ENCODE measurements at regions not wholly inside any gene's neighbourhood (a gene's known extent, or its start where the extent isn't known, plus 50 kb on each side); places are given as distances from the start of the nearest gene placed in this dataset.

DNA sequence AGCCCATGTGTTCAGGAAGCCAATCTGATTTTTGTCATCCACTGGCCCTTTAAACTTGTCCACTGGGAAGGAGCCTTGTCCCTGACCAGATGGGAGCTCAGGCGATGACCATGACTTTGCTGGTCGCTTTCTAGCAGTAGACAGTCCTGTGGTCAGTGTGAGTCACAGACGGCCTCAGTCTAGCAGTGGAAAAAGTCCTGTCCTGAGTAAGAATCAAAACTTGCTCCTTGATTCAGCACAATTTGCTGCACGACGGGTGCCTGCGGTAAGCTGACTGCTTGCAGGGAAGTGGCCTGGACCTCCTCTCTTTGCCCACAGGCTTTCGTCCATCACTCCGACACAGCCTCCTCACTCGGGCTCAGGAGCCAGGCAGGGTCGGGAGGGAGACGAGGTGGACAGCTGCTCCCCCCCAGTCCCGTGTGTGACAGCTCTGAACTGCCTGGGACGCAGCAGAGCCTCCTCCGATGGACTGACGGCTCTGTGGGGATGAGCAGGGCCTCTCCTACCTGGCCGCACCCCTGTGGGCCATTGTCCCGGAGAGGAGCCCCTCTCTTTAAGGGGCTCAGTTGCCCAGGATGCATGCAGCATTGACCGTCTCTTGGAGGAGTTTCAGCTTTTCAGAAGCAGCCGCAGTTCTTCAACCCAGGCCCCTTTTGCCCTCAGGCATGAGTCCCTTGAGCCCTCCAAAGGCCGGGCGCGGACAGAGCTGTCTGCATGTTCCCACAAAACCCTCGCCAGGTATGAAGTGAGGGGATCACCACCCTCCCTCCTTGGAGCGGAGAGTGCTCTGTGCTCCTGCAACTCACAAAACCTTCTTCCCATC is 209.2 kb downstream of the ANKRD60 start:
- DNase-seq (ENCODE audit: low read depth in 3 of 3): no peak

DNA sequence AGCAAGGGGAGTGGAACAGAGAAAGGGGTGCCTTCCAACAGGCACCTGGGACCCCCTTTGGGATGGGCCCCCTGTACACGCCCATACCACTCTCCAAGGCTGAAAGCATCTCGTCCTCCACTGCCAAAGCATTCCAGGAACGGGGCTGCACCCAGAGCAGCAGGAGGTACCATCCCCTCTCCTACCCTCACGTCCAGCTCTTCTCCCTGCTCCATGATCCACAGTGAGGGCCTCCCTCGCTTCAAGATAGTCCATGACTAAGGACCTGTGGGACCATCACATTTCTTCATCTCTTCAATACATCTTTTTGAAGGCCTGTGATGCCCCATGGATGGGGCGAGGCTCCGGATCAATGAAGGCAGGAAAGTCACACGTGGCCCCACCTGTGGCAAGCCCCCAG is 209.9 kb downstream of the ANKRD60 start:
- DNase-seq (ENCODE audit: low read depth in 3 of 3): no peak

DNA sequence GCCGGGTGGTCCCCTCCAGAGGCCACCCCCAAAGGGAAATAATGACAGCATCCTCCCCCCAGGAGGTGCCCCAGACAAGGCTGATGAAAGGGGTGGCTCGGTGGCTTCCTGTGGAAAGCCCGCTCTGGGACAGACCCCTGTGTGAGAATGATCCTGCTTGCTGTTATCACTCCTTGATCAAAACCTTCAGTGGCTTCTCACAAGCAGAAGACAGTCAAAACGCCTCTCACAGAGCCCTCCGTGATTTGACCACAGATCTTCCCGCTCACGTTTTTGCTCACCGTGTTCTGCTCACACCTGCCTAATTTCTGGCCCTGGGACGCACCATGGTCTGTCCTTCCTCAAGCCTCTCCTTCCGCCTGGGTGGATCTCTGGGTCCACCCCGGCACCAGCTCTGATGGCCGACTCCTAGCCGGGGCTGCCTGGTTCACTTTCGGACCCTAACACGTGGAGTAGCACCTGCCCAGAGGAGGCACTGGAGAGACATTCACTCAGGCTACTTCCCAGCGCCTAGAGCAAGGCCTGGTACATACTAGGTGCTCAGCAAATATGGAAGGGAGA is 210.4 kb downstream of the ANKRD60 start:
- peak in 1 of 3 experiments; percentile 12 for DNase-seq (ENCODE audit: low read depth in 3 of 3)

DNA sequence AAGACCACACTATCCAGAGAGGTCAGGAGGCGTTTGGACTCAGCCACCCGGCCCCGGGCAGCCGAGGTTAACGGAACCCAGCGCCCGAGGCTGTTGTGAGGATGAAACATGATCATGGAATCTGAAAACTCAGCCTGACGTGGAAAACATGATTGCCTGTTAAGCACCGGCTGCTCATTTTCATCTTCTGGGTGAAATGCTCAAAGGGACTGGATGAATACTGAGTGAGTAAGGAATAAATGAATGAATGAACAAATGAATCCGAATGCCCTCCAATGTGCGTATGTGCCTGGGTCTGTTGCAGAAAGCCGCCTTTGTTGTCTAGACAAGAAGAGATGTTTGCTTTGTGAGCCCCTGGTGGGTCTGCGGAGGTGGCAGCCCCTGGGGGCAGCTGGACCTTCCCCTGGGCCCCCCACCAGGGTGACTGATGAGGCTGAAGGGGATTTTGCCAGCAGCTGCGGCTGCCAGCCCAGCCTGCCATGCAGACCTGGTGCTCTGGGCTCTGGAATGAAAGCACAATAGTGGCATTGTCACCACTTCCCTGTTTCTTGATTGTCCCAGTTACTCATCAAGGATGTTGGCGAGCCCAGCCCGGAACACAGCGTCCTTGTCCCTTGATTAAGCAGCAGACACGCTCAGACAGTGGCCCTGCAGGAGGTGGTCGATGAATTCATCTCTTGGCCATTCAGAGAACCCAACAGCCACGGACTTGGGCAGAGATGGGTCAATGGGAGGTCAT is 211.1 kb downstream of the ANKRD60 start:
- DNase-seq (ENCODE audit: low read depth in 3 of 3): no peak

DNA sequence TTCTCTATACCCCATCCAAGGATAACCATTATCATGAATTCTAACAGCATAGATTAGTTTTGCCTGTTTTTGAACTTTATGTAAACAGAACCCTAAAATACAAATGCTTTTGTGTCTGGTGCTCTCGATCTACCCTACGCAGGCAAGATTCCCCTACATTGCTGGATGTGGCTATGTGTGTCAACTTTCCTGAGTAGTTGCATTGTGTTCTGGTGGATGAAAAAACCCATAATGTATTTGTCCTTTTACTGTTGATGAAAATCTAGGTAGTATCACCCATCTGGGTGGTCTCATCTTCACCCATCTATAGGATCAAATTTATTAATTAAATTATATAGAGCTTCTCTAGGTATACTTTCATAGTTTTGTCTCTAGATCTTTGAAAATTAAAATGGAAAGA is 211.7 kb downstream of the ANKRD60 start:
- DNase-seq (ENCODE audit: low read depth in 3 of 3): no peak

DNA sequence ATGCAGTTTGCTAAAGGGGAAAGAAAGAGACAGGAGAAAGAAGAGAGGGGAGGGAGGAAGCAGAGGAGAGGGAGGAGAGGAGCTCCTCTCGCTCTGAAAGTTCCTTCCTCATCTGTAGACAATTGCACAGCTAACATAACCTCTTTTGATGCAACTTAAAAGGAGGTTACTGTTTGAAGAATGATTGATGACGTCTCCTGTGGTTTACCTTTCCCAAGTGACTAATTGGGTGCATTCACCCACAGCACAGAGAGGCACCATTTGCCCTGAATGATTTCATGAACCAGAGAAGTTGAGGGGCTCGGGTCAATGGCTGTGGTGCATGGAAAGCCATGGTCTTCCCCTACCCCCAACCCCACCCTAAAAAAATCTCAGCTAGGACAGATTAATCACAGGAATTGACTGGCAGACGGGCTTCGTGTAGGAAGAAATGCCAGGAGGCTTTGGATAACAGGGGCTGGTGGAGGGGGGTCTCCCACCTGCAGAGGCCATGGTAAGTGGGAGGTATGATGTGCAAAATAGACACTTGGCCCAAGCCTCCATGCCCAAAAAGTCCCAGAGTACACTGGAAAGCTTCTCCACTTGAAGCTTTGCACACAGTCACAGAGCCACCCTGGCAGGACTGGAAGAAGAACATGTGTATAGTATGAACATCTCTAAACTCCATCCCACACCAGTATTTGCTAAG is 213.7 kb downstream of the ANKRD60 start:
- no peak for DNase-seq (ENCODE audit: low read depth in 3 of 3)

DNA sequence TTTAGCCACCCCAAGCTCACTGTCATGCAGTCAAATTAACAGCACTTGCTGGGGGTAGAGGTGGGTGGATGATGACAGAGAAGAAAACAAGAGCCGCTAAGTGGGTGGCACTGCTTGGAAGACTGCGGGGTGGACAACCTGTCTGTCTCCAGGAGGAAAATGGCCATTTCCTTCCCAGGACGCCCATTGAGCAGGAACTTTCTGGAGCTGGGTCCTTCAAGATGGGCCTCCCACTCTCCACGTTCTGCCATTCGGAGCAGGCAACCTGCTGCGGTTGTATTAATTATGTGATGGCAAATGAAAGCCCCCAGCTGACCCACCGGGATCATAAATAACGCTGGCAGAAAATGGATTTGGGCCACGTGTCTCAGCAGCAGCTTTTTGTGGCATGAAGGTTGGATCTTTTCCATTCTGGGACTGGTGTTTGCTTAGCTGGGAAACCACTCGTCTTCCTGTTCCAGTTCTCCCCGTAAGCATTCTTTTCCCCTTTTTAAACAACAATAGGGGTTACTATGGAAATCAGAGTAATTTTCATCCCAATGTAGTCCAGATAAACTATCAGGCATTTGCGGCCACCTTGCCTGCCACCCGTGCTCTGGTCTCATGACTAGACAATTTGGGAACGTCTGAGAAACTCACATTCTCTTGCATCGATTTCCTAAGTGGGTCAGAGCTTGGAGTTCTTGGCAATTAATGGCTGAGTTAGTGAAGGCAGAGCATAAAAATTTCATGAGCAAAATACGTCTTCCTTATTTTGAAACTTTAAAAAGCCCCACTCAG is 215.5 kb downstream of the ANKRD60 start:
- DNase-seq (ENCODE audit: low read depth in 3 of 3): no peak

DNA sequence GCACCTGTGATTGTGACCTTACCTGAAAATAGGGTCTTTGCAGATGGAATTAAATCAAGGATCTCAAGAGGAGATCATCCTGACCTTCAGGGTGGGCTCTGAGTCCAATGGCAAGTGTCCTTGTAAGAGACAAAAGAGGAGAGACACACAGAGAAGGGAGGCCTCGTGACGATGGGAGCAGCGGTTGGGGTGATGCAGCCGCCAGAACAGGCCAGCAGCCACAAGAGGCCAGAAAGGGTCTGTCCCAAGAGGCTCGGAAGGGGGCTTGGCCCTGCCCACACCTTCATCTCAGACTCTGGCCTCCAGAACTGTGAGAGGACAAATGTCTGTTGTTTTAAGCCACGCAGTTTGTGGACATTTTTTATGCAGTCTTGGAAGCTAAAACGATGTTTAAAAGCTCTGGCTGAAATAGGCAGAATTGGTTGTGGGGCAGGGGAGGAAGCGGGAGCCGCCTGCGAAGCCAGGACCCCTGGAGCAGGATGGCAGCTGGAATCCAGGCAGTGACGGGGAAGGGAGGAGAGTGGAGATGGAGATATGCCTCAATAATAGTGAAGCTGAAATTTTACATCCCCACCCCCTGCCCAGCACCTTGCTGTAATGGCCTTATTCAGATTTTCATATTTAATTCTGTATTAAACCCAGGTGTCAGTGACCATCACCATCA is 216.4 kb downstream of the ANKRD60 start:
- no peak for DNase-seq (ENCODE audit: low read depth in 3 of 3)

DNA sequence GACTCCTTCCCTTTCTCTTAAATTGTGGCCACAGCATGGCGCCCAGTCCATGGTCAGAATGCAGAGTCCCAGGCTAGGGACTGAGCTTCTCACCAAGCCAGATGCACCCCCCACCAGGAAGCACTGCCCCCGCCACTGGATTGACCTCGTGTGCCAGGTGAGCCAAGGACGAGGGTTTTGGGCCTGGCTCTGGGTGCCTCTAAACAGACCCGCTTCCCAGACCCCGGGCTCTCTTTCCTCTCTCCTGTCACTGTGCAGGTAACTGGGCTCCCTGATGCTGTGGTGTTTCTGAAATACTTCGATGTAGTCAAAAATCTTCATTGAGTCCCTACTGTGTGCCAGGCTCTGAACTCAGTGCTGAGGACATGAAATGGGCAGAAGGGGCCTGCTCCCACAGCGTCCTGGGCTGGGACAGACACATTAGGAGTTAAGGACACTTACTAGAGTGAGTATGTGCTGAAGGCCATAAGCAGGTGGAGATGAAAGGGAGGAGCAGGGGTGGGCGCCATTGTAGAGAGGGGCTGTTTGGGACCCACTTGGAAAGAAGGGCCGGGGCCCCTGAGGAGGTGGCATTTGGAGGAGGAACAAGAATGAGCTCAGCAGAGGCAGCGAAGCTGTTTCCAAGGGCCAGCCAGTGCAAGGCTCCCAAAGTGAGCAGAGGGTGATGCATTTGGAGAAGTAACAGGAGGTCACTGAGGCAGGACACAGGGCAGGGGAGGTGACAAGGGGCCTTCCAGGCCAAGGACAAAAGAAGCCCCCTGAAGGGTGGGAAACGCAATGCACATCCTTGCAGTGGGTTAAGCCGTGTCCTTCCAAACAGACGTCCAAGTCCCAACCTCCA is 217.1 kb downstream of the ANKRD60 start:
- no peak for DNase-seq (ENCODE audit: low read depth in 3 of 3)

DNA sequence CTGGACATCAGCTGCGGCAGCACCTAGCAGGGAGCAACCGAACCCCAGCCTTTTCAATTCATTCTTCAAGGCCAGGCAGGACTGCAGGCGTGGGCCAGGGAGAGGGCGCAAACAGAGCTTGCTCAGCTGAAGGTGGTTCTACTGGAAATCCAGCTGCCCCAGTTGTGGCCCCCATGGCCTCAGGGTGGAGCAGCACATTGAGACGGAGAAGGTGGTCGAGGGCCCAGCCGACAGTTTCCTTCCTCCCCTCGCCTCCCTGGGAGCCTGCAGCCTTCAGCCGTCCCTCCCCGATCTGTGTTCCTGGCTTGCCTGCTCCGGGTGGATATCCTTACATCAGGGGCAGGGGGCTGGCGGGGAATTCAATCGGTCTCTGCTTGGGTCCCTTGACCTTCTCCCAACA is 217.8 kb downstream of the ANKRD60 start:
- DNase-seq (ENCODE audit: low read depth in 3 of 3): no peak

DNA sequence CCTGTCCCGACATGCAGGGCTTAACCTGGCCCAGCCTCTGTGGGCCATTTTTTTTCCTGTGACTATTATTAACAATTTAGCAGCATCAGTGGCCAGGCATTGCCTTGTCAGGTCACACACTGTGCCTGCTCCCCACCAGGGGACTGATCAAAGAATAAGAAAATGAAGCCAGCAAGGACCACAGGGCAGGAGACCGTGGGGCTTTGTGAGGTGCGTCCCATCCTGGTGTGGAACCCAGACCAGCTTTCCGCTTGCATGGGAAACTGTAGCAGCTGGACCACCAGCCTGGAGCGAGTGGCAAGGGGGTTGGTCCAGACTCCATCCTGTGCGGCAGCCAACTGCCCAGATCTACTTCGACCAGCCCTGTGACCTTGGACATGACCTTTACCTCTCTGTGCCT is 218.3 kb downstream of the ANKRD60 start:
- DNase-seq (ENCODE audit: low read depth in 3 of 3): no peak

DNA sequence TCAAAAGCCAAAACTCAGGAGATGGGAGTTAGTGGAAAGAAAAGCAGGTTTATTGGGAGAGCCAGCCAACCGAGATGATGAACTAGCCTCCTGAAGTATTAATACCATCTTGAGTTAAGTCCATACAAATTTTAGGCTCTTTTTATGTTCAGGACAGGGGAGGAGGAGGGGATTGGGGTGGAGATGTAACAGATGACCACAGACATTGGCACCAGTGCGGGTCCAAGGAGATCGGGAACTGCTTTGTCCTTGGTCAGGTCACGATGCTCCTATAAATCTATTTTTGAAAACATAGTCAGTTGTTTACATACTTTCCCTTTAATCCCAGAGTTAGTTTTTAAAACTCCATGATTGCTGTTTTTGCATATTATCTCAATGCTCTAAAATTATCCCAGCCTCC is 219.6 kb downstream of the ANKRD60 start:
- no peak for DNase-seq (ENCODE audit: low read depth in 3 of 3)

DNA sequence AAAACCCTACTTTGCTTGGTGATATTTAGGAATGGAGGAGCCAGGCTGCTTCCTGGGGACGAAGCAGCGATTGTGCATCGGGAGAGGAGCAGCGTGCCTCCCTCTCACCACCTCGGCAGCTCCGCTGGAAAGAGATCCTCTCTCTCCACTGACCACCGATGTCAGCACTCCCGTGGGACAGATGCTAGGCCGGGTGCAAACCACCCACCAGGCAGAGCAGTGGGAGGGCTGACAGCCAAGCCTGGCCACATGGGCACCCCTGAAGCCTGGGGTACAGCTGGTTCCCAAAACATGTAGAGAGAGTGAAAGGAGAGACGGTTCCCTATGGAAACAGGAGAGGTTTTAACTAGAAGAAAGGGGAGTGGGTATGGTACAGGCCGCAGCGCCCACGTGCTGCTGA is 220.0 kb downstream of the ANKRD60 start:
- no peak for DNase-seq (ENCODE audit: low read depth in 3 of 3)

DNA sequence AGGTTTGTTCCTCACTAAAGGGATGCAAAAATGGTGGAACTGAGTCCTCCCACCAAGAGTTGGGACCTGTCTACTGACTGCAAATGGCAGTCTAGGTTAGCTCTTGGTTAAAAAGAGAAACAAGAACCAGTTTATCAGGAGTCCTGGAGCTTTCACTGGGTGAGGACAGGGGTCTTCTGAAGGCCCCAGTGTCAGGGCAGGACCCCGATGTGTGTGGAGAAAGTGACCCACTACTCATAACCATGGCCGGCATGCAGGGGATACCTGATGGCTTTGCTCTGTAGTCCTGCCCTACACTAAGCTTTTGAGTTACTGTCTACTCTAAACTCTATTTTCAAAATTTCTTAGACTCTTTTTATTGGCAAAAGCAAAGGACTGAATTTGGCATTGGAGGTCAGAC is 220.5 kb downstream of the ANKRD60 start:
- no peak for DNase-seq (ENCODE audit: low read depth in 3 of 3)

DNA sequence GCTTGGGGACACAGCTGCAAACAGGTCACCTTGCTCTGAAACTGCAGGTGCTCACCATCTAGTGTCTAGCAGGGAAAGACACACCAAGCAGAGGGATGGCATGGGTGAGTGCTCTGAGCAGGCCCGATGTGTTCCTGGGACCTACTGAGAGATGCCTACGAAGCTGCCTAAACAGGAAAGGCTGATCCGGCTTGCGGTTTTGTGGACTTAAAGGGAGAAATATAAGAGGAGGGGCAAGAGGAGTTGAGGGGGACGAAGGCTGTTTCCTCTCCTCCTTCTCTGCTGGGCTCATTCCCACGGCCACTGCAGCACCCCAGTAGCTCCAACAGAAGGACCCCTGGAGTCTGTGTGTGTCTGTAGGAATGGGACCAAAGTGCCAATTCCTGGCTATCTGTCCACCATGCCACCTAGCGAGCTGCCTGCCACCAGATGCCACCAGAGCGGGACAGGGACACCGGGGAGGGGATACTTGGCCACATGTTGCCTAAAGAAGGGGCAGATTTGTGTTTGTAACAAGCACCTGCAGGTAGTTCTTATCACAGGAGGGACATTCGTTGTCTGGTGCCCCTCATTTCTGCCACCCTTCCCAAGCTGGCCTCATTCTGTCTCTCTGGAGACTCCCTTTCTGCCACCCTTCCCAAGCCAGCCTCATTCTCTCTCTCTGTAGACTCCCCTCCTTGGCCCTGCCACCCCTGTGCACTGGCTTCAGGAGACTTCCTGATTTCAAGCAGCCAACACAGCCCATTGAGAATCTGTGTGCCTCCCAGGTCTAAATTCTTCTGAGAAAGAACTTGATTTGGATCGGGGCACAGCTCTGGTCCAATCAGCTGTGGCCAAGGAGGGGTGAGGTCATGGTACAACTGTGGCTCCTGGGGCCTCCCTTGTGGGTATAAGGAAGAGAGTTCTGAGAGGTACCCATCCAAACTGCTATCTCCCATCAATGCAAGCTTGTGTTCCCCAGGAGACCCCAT is 221.8 kb downstream of the ANKRD60 start:
- DNase-seq (ENCODE audit: low read depth in 3 of 3): no peak

DNA sequence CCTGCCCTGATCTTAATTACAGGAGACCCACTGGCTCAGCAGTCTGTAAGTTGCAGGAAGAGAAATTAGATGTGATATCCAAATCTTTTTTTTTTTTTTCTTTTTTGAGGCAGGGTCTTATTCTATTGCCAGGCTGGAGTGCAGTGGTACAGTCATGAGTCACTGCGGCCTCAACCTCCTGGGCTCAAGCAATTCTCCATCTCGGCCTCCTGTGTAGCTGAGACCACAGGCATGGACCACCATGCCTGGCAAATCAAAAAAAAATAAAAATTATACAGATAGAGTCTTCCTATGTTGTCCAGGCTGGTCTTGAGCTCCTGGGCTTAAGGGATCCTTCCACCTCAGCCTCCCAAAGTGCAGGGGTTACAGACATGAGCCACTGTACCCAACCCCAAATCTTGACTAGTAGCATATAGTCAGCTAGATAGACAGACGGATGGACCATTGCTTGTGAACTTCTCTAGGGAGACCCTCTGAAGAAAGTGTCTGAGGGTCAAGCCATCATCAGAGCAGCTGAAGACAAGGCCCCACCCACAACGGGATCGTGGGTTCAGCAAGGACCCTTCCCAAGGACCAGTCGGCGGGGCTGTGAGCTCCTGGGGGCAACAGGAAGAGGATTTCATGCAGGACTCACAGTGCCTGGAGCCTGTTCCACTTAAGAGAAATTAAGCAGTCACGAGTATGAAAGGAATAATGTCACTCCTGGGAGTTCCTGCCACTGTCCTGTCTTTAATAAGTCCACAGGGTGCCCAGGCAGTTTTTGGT is 222.7 kb downstream of the ANKRD60 start:
- no peak for DNase-seq (ENCODE audit: low read depth in 3 of 3)

DNA sequence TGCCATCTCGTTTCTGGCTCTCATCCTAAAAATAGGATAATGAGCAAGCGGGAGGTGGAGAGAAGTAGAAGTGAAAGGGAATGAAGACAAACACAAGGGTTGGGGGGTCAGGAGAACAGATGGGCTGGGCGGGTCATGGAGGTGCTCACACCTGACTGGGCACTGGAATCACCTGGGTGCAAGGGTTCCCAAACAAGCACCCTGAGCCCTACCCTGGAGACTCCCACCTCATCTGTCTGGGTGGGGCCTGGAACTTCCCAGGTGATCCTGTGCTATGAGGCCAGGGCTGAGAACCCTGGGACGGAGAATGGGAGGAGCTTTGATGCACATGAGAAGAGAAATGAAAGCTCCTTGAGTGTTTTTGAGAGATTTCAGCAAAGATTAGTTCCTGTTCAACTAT is 223.6 kb downstream of the ANKRD60 start:
- DNase-seq (ENCODE audit: low read depth in 3 of 3): no peak

DNA sequence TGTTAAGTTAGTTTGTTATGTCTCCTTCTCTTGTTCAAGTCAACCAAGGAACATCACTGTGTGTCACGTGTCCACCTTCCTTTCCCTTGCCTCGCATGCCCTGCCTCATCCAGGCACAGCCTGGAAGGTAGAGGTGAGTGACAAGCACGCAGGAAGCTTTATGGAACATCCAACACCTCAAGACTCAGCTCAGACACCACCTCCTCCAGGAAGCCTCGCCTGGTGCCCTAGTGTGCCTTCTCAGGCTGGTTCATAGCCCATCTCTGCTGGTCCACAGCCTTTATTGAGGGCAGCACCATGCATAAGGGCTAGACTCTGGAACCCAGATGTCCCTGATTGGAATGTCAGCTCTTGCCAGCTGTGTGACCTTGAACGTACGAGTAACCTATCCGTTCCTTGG is 224.3 kb downstream of the ANKRD60 start:
- DNase-seq (ENCODE audit: low read depth in 3 of 3): no peak

Measured in stimulated activated CD4-positive, alpha-beta T cell treated with anti-CD3 and anti-CD28 coated beads, TNF-alpha, amount 100 ng/mL, for 24 hours (primary cell).